GM19438 (cell line): ENCODE measurements at regions not wholly inside any gene's neighbourhood (a gene's known extent, or its start where the extent isn't known, plus 50 kb on each side); places are given as distances from the start of the nearest gene placed in this dataset.
"Not testable (repeated sequence)": the region's sequence is repeated elsewhere in the genome, so short reads cannot be mapped to it uniquely, and the experiment has no call there.

Source experiments
- ATAC-seq: cut with Tn5 transposase; IDR thresholded peaks from one replicate; pipeline ENCODE4 v1.9.1; 2021; ENCODE audit warnings: low read depth; ENCODE audit not compliant: unreplicated experiment

DNA sequence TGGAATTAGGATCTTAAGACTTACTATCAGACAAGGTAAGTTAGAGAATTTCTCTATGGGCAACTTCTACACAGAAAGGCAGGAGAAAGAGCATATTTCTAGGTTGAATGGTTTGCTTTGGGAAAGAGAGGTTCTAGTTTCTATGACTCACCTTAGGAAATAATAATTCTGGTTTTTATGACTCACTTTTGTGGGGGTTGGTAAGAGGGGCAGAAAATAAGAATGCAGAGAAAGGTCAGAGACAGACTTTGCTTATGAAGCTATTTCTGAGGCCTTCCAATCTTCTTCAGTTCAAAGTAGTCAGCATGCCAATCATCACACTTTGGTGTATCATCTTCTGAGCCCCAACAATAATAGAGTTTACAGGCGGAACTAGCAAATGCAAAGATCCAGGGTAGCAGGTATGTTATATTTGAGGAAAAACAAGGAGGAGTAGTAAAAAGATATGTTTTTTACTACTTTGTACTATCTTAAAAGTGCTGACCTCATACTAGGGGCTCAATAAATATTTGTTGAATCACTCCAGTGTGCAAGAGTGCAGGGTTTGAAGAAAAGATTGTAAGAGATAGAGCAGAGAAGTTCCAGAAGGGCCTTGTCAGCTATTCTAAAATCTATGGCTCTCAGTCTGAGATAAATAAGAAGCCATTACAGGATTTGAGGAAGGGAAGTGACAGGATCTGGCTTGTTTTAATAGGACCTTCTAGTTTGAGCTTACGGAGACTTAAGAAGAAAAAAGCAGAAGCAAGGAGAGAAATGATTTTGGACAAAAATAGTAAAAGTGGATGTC, 56.7 kb upstream of the LRFN5 start:
- no peak for ATAC-seq

DNA sequence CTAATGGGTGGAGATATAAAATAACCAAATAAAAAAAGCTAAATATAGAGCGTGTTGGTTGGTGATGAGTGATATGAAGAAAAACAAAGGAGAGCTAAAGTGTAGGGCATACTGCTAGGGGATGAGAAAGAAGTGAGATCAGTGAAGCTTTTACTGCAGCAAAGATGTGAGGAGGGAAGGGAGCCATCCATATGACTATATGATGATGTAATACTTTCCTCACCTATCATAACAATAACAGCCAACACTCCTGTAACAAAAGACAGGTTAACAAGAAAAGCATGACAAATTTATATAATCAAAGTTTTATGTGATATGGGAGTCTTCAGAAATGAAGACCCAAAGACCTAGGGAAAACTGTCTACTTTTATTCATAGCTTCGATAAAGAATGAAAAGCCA, 57.4 kb upstream of the LRFN5 start:
- ATAC-seq = no peak

GRCh38 chr14:41548666-41549065, 58.0 kb upstream of the LRFN5 start:
- no peak for ATAC-seq

DNA sequence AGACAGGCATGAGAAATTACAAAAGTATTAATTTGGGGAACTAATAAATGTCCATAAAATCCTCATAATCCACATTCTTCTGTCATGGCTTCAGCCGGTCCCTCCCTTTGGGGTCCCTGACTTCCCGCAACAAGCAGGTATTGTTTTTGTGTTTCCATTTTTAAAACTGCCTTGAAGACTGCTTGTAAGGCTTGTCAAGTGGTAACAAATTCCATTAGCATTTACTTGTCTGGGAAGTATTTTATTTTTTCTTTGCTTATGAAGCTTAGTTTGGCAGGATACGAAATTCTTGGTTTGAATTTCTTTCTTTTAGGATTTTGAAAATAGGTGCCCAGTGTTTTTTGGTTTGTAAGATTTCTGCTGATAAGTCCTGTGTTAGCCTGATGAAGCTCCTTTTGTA, 65.3 kb upstream of the LRFN5 start:
- ATAC-seq = no peak

DNA sequence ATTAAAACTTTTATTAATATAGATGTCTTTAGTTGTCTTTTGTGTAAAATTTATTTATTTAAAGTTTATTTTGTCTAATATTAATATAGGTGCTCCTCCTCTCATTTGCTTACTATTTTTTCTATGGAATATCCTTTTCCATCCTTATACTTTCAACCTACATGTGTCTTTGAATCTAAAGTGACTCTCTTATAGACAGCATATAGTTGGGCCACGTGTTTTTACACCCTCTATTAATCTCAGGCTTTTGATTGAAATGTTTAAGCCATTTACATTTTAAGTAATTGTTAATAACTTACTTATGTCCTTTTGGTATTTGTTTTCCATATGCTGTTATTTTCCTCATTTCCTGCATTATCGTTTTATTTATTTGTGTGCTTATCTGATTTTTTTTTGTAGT, 74.4 kb upstream of the LRFN5 start:
- no peak for ATAC-seq

DNA sequence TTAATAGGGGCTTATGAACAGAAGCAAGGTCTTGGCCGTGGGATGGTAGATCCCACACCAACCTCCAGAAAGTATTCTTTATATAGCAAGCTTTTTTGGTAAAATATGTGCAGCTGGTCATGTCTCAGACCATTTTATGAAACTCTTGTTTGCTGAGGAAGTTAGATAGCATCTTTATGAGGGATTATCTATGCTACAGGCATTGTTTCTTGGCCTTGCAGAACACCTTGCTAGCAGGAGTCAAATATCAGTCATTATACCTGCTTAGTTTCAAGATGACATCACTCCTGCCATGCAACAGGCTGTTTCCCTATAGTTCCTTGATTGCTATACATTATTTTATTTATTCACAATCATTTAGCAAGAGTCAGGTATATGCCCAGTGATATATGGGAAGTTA, 84.8 kb upstream of the LRFN5 start:
- no peak for ATAC-seq

DNA sequence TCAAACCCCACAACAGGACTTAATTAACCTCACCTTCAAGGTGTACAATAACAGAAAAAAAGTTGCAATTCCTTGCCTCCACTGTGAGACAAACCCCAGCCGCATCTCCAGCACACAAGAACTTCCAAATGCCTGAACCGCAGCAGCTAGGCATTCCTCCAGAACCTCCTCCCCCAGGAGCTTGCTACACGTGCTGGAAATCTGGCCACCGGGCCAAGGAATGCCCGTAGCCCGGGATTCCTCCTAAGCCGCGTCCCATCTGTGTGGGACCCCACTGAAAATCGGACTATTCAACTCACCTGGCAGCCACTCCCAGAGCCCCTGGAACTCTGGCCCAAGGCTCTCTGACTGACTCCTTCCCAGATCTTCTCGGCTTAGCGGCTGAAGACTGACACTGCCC, 88.6 kb upstream of the LRFN5 start:
- not testable (repeated sequence) for ATAC-seq

DNA sequence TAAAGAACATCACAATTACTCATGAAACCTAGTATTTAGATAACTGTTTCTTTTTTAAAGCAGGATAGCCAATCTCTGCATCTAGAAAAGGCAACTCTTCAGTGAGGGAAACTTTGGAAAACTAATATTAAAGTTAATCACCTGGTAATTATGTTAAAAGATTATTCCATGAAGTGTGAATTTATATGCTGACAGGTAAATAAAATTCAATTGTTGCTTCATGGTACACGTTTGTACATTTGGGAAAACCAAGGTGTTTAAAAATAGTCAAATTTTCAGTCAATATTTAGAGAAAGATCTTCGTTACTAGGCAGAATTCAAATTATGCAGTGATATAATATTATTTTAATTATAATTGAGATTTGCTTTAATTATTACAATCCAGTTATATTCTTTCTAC, 100.1 kb upstream of the LRFN5 start:
- ATAC-seq = no peak

- ATAC-seq = no peak
These were observed 101.2 kb upstream of the LRFN5 start for GRCh38 chr14:41505491-41505890.

- ATAC-seq = no peak
These were observed 107.7 kb upstream of the LRFN5 start for GRCh38 chr14:41498959-41499358.

- no peak for ATAC-seq
These were observed 116.4 kb upstream of the LRFN5 start for GRCh38 chr14:41490323-41490722.

GRCh38 chr14:41489315-41489972, 117.2 kb upstream of the LRFN5 start:
- ATAC-seq = no peak

DNA sequence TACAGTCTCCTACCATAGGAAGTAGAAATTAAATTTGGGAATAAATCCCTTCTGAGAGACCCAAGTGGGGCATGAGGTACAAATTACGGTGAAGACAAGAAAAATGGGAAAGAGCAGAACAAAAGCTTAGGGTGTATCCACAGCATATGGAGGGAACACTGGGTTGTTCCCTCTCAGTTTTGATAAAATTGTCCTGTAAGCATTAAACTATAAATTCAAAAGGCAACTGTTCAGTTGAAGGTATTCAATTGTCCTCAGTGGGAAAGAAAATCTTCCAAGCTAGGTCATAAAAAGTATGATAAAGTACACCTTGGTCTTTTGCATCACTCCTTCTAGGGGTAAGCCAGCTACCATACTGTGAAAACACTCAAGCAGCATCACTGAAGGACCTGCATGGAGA, 118.3 kb upstream of the LRFN5 start:
- ATAC-seq = no peak

DNA sequence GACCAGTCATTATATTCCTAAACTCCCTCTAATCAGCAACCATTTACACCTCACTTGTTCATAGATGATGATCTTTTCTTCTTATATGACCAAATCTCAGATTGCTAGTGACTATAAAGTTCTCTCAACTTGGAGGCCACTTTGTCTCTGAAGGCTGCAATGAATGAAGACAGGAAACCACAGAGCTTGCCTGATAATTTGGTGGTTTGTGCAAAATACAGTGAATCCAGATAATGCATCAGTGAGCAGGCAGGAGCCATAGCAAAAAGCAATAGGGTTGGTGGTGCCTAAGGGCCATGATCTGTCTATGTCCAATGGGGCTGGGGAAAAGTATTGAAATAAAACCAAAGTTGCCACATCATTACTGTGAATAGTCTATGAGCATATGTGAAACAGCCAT, 123.8 kb upstream of the LRFN5 start:
- ATAC-seq = no peak

DNA sequence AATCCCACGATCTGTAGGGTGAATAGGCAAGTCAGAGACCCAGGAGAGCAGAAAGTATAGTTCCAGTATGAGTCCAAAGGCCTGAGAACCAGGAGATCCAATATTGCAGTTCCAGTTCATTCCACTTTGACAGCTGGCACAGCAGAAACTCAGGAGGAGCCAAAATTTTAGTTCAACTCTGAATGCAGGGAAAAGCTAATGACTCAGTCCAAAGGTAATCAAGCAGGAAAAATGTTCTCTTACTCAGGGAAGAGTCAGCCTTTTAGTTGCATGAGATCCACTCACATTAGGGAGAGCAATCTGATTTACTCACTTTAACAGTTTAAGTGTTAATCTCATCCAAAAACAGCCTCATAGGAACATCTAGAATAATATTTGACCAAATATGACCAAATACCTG, 130.2 kb upstream of the LRFN5 start:
- no peak for ATAC-seq

DNA sequence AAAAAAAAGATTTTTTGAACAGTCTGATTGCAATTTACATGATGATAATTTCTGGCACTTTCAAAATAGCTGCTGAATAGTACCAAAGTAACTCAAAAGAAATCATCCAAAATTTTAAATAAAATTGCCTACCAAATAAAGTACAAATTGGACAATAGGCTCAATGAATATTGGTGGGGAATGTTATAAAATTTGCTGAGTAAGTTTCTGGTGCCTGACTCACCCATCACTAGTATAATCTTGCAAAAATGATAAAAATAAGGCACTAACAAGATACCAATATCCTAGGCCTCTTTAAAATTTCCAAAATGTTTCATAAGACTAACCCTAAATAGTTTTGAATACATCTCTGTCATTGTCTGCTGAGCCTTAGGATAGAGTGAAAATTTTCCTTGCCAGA, 145.3 kb upstream of the LRFN5 start:
- ATAC-seq = no peak

DNA sequence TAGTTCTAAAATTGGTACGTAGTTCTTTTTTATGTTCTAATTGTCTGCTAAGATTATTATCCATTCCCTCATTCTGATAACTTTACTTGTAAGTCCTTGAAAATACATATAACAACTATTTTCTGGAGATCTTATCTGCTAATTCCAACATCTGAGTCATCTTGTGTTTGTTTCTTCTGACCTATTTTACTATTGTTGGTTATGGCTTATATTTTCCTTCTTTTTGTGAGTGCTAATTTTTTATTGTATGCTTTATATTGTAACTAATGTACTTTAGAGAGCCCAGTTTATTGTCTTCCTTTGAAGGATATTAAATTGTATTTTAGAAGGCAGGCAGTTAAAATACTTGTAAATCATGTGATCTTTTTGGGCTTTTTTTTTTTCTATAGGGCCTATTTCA, 149.3 kb upstream of the LRFN5 start:
- ATAC-seq = no peak

- no peak for ATAC-seq
These were observed 157.6 kb upstream of the LRFN5 start for GRCh38 chr14:41449066-41449465.

GRCh38 chr14:41446008-41446407, 160.7 kb upstream of the LRFN5 start:
- no peak for ATAC-seq

GRCh38 chr14:41423503-41423902, 183.2 kb upstream of the LRFN5 start:
- ATAC-seq = no peak

GRCh38 chr14:41421308-41421707, 185.4 kb upstream of the LRFN5 start:
- not testable (repeated sequence) for ATAC-seq

DNA sequence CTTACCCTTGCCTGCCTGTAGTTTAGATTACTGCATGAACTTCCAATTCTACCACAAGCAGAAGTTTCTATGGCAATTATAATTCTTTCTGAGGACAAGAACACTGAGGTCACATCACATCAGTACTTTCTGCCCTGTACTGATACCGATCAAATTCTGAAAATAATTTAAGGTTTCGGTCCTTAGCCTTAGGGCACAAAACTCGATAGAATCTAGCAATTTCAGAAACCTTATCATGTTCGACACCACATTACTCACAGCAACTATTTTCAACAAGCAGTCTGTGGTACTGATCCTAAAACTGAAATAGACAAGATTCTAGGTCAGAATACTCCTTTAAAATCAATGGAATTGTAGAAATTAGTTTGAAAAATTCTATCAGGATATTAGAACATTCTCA, 187.0 kb upstream of the LRFN5 start:
- ATAC-seq = no peak
